BJ (cell line): ENCODE measurements at regions not wholly inside any gene's neighbourhood (a gene's known extent, or its start where the extent isn't known, plus 50 kb on each side); places are given as distances from the start of the nearest gene placed in this dataset.

Experiments used
- CTCF ChIA-PET: fragments of 350-600 bp; formaldehyde crosslinking; extraction: SDS; loops from one replicate; lab custom pipeline; 2021; ENCODE audit warnings: antibody characterized with exemption, inconsistent platforms; lab: Yijun Ruan, JAX
- POLR2A ChIA-PET: fragments of 300-600 bp; sonication (Branson Sonifier 250); formaldehyde crosslinking; extraction: SDS; loops from one replicate; lab custom pipeline; 2021; ENCODE audit warnings: antibody characterized with exemption; lab: Charles Lee
- DNase-seq: peaks from one replicate; pipeline ENCODE4 v3.0.0-alpha.2; 2011; ENCODE audit warnings: low read depth
- H3K27me3 ChIP-seq: 2 replicates; pipeline ENCODE4 v1.6.0; 2011; ENCODE audit warnings: low read length; ENCODE audit not compliant: control insufficient read depth, insufficient read depth
- H3K36me3 ChIP-seq: 2 replicates; pipeline ENCODE4 v1.5.1; 2011; ENCODE audit warnings: low read length; ENCODE audit not compliant: control insufficient read depth, insufficient read depth
- H3K4me3 ChIP-seq: 2 replicates; pipeline ENCODE4 v1.5.1; 2011; ENCODE audit warnings: low read depth, mild to moderate bottlenecking, control low read depth, low read length
- TF ChIP-seq, protein P1 (sequence below): IDR thresholded peaks from 2 replicates; pipeline ENCODE4 v1.5.1; 2011; ENCODE audit warnings: low read depth, mild to moderate bottlenecking, control low read depth, inconsistent platforms, low read length, moderate library complexity; ENCODE audit not compliant: insufficient read depth

DNA sequence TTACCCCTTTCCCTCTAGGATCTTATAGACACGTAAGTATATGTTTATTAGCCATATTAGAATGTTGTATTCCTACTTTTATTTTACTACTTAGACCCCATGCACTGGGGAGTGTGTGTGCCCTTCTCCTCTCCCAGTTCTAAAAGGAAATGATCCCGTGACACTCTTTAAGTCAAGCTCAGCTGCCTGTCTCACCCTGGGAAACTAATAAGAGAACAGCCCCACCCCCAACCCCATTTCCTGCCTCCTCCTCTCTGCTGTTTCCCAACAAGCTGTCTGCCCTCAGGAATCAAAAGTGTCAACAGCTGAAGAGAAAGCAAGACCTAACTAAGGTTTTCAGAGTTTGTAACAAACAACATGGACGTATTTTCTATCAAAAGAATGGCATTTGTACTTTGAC lies 92.6 kb upstream of the VAV3 start:
- POLR2A ChIA-PET, result no interaction called here
- TF ChIP-seq, protein P1, sequence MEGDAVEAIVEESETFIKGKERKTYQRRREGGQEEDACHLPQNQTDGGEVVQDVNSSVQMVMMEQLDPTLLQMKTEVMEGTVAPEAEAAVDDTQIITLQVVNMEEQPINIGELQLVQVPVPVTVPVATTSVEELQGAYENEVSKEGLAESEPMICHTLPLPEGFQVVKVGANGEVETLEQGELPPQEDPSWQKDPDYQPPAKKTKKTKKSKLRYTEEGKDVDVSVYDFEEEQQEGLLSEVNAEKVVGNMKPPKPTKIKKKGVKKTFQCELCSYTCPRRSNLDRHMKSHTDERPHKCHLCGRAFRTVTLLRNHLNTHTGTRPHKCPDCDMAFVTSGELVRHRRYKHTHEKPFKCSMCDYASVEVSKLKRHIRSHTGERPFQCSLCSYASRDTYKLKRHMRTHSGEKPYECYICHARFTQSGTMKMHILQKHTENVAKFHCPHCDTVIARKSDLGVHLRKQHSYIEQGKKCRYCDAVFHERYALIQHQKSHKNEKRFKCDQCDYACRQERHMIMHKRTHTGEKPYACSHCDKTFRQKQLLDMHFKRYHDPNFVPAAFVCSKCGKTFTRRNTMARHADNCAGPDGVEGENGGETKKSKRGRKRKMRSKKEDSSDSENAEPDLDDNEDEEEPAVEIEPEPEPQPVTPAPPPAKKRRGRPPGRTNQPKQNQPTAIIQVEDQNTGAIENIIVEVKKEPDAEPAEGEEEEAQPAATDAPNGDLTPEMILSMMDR, result no peak

DNA sequence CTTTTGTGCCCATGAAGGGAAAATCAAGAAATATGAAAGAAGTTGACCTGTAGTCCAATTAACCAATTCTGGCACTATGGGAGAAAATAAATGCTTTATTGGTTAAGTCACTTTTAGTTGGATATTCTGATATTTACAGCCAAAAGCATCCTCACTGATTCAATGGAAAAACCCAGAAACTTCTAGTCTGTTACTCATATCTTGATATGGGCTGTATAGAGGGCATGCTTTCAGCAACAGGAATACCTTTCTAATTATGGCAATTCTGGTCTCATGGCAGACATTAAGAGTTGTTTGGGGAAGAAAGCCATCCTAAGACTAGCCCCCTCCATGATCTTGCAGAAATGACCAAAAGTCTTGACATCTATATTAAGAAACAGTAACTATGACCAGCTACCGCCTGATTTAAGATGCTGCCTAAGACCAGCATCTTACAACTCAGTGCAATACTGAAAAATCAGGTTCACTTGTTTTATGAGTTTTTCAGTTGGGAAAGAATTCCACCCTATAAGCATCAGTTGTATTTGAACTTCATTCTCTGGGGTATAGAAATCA lies 91.5 kb upstream of the VAV3 start:
- ChIA-PET CTCF (no interaction called here), POLR2A (no interaction called here)

More for the DNA sequence above, 92.6 kb upstream of the VAV3 start:
- Histone ChIP-seq H3K27me3 (no peaks in the 10 kb centered on the region; the same call in 1 of the 2 replicates), H3K4me3 (no peak overlapping the region), H3K36me3 (no peaks in the 10 kb centered on the region)
- DNase-seq, result no peak
- CTCF ChIA-PET, result no interaction called here

DNA sequence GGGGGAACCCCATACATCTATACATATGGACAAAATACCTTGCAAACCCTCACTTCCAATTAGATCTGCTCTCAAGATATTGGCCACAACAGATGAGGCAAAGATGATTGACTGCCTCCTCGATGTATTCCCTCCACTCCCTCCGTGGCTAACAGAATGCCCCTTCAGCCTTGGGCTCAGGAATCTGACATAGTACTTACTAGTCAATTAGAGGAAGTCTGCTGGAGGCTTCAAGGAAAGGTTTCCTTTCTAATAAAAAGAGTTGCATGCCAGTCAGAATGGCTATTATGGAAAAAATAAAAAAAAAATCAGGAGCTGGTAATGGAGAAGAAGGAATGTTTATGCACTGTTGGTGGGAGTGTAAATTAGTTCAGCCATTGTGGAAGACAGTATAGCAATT lies 90.4 kb upstream of the VAV3 start:
- CTCF ChIA-PET, result no interaction called here

More for the DNA sequence above, 91.5 kb upstream of the VAV3 start:
- TF ChIP-seq, protein P1, result no peak
- Histone ChIP-seq H3K27me3 (no peaks in the 10 kb centered on the region; the same call in 1 of the 2 replicates), H3K36me3 (no peaks in the 10 kb centered on the region), H3K4me3 (no peak overlapping the region)
- DNase-seq, result no peak

DNA sequence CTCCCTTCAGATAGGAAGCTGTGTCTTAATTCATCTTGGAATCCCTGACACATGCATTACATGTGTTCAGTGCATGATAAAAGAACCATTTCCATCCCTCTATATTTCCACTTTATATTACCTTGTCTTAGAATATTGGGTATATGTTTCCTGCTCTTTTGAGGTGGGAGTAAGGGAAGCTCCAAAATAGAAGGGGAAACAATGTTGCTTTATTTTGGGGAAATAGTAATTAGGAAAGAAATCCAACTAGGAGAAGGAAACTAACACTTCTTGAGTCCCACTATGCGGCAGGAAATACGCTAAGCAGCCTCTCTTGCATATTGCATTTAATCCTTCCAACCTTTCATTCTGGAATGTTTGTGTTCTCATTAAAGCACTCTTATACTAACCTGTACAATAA lies 89.4 kb upstream of the VAV3 start:
- ChIA-PET CTCF (interaction anchor here (0.7 kb wide), 1 partner anchor 9 kb away, joined by 3 read pairs; no protein-coding TSS in a partner anchor), POLR2A (no interaction called here)
- TF ChIP-seq, protein P1, result no peak
- H3K36me3 ChIP-seq, result no peaks in the 10 kb centered on the region
- no peak overlapping the region for H3K4me3 ChIP-seq
- no peak for DNase-seq
- H3K27me3 ChIP-seq, result no peaks in the 10 kb centered on the region; the same call in 1 of the 2 replicates

More for the DNA sequence above, 90.4 kb upstream of the VAV3 start:
- POLR2A ChIA-PET, result no interaction called here
- Histone ChIP-seq H3K36me3 (no peaks in the 10 kb centered on the region), H3K4me3 (no peak overlapping the region), H3K27me3 (no peaks in the 10 kb centered on the region; the same call in 1 of the 2 replicates)
- TF ChIP-seq, protein P1, result no peak
- DNase-seq, result no peak

DNA sequence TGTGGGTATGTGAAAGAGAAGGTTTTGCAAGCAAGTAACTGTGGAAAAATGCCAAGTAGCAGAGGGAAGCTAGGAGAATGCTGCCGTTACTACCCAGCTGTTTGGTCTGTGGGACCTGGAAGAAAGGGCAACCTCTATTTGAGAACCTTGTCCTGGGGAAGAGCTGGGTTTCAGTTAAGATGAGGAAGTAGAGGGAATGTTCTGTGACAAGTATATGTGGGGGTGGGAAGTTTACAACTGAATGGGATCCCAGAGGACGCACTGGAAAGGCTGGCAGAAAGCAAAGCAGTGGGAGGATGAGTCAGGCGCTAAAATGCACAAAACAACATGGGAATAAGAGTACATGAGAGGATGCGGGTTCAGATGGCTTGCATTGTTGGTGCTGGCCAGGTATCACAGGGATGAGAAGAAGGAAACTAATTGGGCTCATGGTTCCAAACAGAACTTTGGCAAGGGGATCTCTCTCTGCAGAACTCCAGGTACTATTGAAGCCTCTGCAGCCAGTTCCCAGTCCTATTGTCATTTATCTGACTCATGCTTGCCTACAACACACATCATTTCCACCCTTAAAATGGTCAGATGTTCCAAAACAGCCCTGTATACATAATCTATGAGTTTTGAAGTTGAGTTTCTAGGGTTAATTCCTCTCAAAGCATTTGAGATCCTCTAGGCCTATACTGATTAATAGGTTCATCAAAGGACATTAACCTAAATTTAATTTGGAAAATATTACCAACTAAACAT lies 88.5 kb upstream of the VAV3 start:
- Histone ChIP-seq H3K4me3 (no peak overlapping the region), H3K36me3 (no peaks in the 10 kb centered on the region), H3K27me3 (no peaks in the 10 kb centered on the region; the same call in 1 of the 2 replicates)
- no peak for DNase-seq
- CTCF ChIA-PET, result no interaction called here
- POLR2A ChIA-PET, result no interaction called here
- TF ChIP-seq, protein P1, result no peak
